HepG2 (cell line): ENCODE measurements at regions not wholly inside any gene's neighbourhood (a gene's known extent, or its start where the extent isn't known, plus 50 kb on each side); places are given as distances from the start of the nearest gene placed in this dataset.

Source experiments
- ATAC-seq: fragments of 200-7000 bp; cut with Tn5 transposase; 3 replicates; pipeline ENCODE4 v1.9.1; 2020; ENCODE audit warnings: mild to moderate bottlenecking, moderate library complexity
- BruUV-seq: library from RNA; stranded (reverse); fragments of 400-500 nt; replicated peaks from 2 replicates; lab custom pipeline; 2021; lab: Mats Ljungman, UMichigan
- CTCF ChIA-PET: fragments of 300-600 bp; formaldehyde crosslinking; extraction: SDS; loops from one replicate; lab custom pipeline; 2021; ENCODE audit warnings: low total read pairs, inconsistent platforms, low intra/inter-chr PET ratio; lab: Yijun Ruan, JAX
- POLR2A ChIA-PET: fragments of 350-600 bp; sonication (Branson Sonifier 250); formaldehyde crosslinking; loops from one replicate; lab custom pipeline; 2020; ENCODE audit warnings: antibody characterized with exemption, inconsistent platforms; lab: Yijun Ruan, JAX
- DNase-seq: peaks from one replicate; pipeline ENCODE4 v3.0.0-alpha.2; 2015; ENCODE audit warnings: low spot score
- FAIRE-seq: peaks from 3 replicates; lab custom pipeline; 2011; peaks lifted over from hg19 to GRCh38; lab: Jason Lieb, UNC
- H2AFZ ChIP-seq: one replicate; pipeline ENCODE4 v1.6.1; 2011; ENCODE audit warnings: low read length, inconsistent platforms
- H3K27ac ChIP-seq: fragments of 300-600 bp; 3 replicates; pipeline ENCODE4 v1.8.0; 2011; ENCODE audit warnings: mixed run types, mild to moderate bottlenecking, mixed read lengths, low read length, inconsistent platforms; ENCODE audit not compliant: insufficient read depth; ENCODE audit errors: extremely low read length
- H3K27me3 ChIP-seq, 2 experiments: fragments of 200-600 bp in 1 of 2; 2 replicates in 1 of 2; 3 replicates in 1 of 2; pipeline versions ENCODE4 v1.6.0 to v1.8.0; 2011; ENCODE audit warnings: low read length in 2 of 2, mild to moderate bottlenecking in 2 of 2, moderate library complexity in 2 of 2, inconsistent platforms in 1 of 2; ENCODE audit not compliant: insufficient read depth in 2 of 2, control insufficient read depth in 1 of 2
- H3K36me3 ChIP-seq, 2 experiments: fragments of 200-600 bp in 1 of 2; replicated peaks in 1 of 2; 2 replicates in 1 of 2; 3 replicates in 1 of 2; pipeline versions ENCODE4 v1.5.1 to v1.8.0; 2011; ENCODE audit warnings: low read length in 2 of 2, inconsistent platforms in 1 of 2; ENCODE audit not compliant: insufficient read depth in 2 of 2, control insufficient read depth in 1 of 2
- H3K4me1 ChIP-seq: 2 replicates; pipeline ENCODE4 v1.5.1; 2012; ENCODE audit warnings: low read length, inconsistent platforms; ENCODE audit not compliant: insufficient read depth
- H3K4me2 ChIP-seq: 2 replicates; pipeline ENCODE4 v1.6.0; 2011; ENCODE audit warnings: low read depth, low read length, inconsistent platforms
- H3K4me3 ChIP-seq, 3 experiments: fragments of 200-600 bp in 1 of 3; sonication (generic), shearing (Covaris generic) in 1 of 3; replicated peaks in 1 of 3; 2 replicates each; pipeline ENCODE4 v1.5.1; 2011 to 2016; ENCODE audit warnings: low read length in 3 of 3, inconsistent platforms in 2 of 3, low read depth in 2 of 3, mild to moderate bottlenecking in 2 of 3, control low read depth in 1 of 3, mixed read lengths in 1 of 3; ENCODE audit not compliant: insufficient read depth in 1 of 3
- H3K79me2 ChIP-seq: one replicate; pipeline ENCODE4 v1.6.1; 2011; ENCODE audit warnings: low read length, inconsistent platforms; ENCODE audit not compliant: insufficient read depth
- H3K9ac ChIP-seq: 2 replicates; pipeline ENCODE4 v1.6.0; 2011; ENCODE audit warnings: mild to moderate bottlenecking, low read depth, low read length, inconsistent platforms; ENCODE audit not compliant: insufficient read depth
- H3K9me3 ChIP-seq: 2 replicates; pipeline ENCODE4 v1.5.1; 2012; ENCODE audit warnings: mild to moderate bottlenecking, low read length
- H4K20me1 ChIP-seq: 2 replicates; pipeline ENCODE4 v1.6.0; 2011; ENCODE audit warnings: inconsistent platforms, mild to moderate bottlenecking, low read length, moderate library complexity; ENCODE audit not compliant: insufficient read depth
- CBX2 ChIP-seq, 2 experiments: fragments of 200-600 bp in 1 of 2; sonication (generic); formaldehyde crosslinking in 1 of 2; IDR thresholded peaks; 2 replicates each; pipeline versions ENCODE4 v1.7.0 to v1.8.1; 2018 to 2022; ENCODE audit warnings: low read depth in 2 of 2, low read length in 1 of 2, mild to moderate bottlenecking in 1 of 2, missing genetic modification reagents in 1 of 2
- CCDC6 ChIP-seq: sonication (generic); formaldehyde crosslinking; IDR thresholded peaks from 2 replicates; pipeline ENCODE4 v1.8.1; 2022; ENCODE audit warnings: mild to moderate bottlenecking, missing genetic modification reagents, moderate library complexity
- FOXP1 ChIP-seq, 2 experiments: fragments of 450-650 bp in 1 of 2; IDR thresholded peaks; 2 replicates each; pipeline ENCODE4 v1.6.1; 2017 to 2018; ENCODE audit warnings: antibody characterized with exemption in 1 of 2
- GTF2F1 ChIP-seq: fragments of 150-350 bp; IDR thresholded peaks from 2 replicates; pipeline ENCODE4 v1.6.1; 2014; ENCODE audit warnings: low read length
- HIVEP1 ChIP-seq: sonication (generic); formaldehyde crosslinking; IDR thresholded peaks from 2 replicates; pipeline ENCODE4 v1.4.0; 2020; ENCODE audit warnings: mild to moderate bottlenecking, missing genetic modification reagents
- LRRFIP1 ChIP-seq: sonication (generic); formaldehyde crosslinking; conservative IDR thresholded peaks from 2 replicates; pipeline ENCODE4 v1.4.0; 2020; ENCODE audit warnings: missing genetic modification reagents
- RBM22 ChIP-seq: fragments of 200-400 bp; formaldehyde crosslinking; optimal IDR thresholded peaks from 2 replicates; pipeline ENCODE3; 2017; ENCODE audit warnings: mild to moderate bottlenecking, low read length, moderate library complexity
- RCOR2 ChIP-seq: IDR thresholded peaks from 2 replicates; pipeline ENCODE4 v1.6.1; 2016; ENCODE audit warnings: missing biosample characterization, missing genetic modification reagents
- RXRB ChIP-seq: IDR thresholded peaks from 2 replicates; pipeline ENCODE4 v1.6.1; 2016; ENCODE audit warnings: borderline replicate concordance, missing genetic modification reagents, missing compliant biosample characterization
- SALL2 ChIP-seq: sonication (generic); formaldehyde crosslinking; IDR thresholded peaks from 2 replicates; pipeline ENCODE4 v1.8.1; 2023; ENCODE audit warnings: mild to moderate bottlenecking, missing genetic modification reagents, inconsistent platforms
- TARDBP ChIP-seq: sonication (generic); formaldehyde crosslinking; IDR thresholded peaks from 2 replicates; pipeline ENCODE4 v1.8.0; 2022; ENCODE audit warnings: mild to moderate bottlenecking, missing genetic modification reagents
- ZFP36 ChIP-seq: fragments of 150-350 bp; IDR thresholded peaks from 2 replicates; pipeline ENCODE4 v1.6.1; 2018; ENCODE audit warnings: borderline replicate concordance, low read length, low read depth; ENCODE audit not compliant: partially characterized antibody
- ZNF235 ChIP-seq: sonication (generic); formaldehyde crosslinking; IDR thresholded peaks from 2 replicates; pipeline ENCODE4 v1.8.1; 2023; ENCODE audit warnings: mild to moderate bottlenecking, missing genetic modification reagents, borderline replicate concordance
- ZNF484 ChIP-seq: sonication (generic); formaldehyde crosslinking; IDR thresholded peaks from 2 replicates; pipeline ENCODE4 v1.5.1; 2020; ENCODE audit warnings: mild to moderate bottlenecking, low read depth, missing genetic modification reagents, borderline replicate concordance
- WGBS: methylation state at CpG from one replicate; pipeline ENCODE4 v1.1.6; 2017; ENCODE audit warnings: low lambda C conversion rate; 5-methylcytosine and 5-hydroxymethylcytosine counted together
- in situ Hi-C: cut with HindIII; loops from 2 replicates; pipeline ENCODE4 v1.10.0; 2017; ENCODE audit warnings: low pct_unique_long_range_greater_than_20kb; ENCODE audit not compliant: extremely low pct_ligation_motif_present
- intact Hi-C: fragments of 100-400 bp; cut with micrococcal nuclease; formaldehyde crosslinking; loops from one replicate; pipeline ENCODE4 v1.10.0; 2022; ENCODE audit not compliant: unreplicated experiment
- TF ChIP-seq, protein P1 (sequence below): fragments of 450-650 bp; IDR thresholded peaks from 2 replicates; pipeline ENCODE4 v1.6.1; 2016
- TF ChIP-seq, protein P2 (sequence below): sonication (generic); formaldehyde crosslinking; IDR thresholded peaks from 2 replicates; pipeline ENCODE4 v1.4.0; 2020; ENCODE audit warnings: missing genetic modification reagents
- TF ChIP-seq, protein P3 (sequence below): sonication (generic); formaldehyde crosslinking; IDR thresholded peaks from 2 replicates; pipeline ENCODE4 v1.4.0; 2020; ENCODE audit warnings: missing genetic modification reagents; ENCODE audit errors: not compliant biosample characterization

- TF ChIP-seq RXRB (CRISPR knock-in tag) (no peak), RCOR2 (CRISPR knock-in tag) (no peak), ZNF235 (CRISPR knock-in tag) (no peak)
Measured at GRCh38 chr14:94863366-94863765, 93.5 kb upstream of the GSC start (continued).

- CTCF ChIA-PET = no interaction called here
- Histone ChIP-seq H3K9ac (no peak overlapping the region), H4K20me1 (no peaks in the 10 kb centered on the region), H3K9me3 (peaks cover 9% of the 10 kb centered on the region; the same call in 1 of the 2 replicates), H3K36me3 (no peaks in the 10 kb centered on the region), H3K27me3 (peaks cover 1 to 10% of the 10 kb centered on the region in 2 experiments; a peak in 1 of 5 replicates), H3K79me2 (no peaks in the 10 kb centered on the region), H3K4me2 (no peak overlapping the region), H3K4me3 (no peak overlapping the region), H2AFZ (no peak overlapping the region), H3K4me1 (no peaks in the 10 kb centered on the region), H3K27ac (no peak overlapping the region)
- FAIRE-seq = no peak
- in situ Hi-C loops (no loop called here), intact Hi-C loops (no loop called here)
- no TSS peak for BruUV-seq
- no peak for DNase-seq
- 3% methylated on average over 5 of the region's 5 CpGs for WGBS
- ATAC-seq = no peak
- POLR2A ChIA-PET = no interaction called here
- TF ChIP-seq, protein P1, sequence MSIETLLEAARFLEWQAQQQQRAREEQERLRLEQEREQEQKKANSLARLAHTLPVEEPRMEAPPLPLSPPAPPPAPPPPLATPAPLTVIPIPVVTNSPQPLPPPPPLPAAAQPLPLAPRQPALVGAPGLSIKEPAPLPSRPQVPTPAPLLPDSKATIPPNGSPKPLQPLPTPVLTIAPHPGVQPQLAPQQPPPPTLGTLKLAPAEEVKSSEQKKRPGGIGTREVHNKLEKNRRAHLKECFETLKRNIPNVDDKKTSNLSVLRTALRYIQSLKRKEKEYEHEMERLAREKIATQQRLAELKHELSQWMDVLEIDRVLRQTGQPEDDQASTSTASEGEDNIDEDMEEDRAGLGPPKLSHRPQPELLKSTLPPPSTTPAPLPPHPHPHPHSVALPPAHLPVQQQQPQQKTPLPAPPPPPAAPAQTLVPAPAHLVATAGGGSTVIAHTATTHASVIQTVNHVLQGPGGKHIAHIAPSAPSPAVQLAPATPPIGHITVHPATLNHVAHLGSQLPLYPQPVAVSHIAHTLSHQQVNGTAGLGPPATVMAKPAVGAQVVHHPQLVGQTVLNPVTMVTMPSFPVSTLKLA = no peak
- TF ChIP-seq ZFP36 = no peak
- TF ChIP-seq, protein P2, sequence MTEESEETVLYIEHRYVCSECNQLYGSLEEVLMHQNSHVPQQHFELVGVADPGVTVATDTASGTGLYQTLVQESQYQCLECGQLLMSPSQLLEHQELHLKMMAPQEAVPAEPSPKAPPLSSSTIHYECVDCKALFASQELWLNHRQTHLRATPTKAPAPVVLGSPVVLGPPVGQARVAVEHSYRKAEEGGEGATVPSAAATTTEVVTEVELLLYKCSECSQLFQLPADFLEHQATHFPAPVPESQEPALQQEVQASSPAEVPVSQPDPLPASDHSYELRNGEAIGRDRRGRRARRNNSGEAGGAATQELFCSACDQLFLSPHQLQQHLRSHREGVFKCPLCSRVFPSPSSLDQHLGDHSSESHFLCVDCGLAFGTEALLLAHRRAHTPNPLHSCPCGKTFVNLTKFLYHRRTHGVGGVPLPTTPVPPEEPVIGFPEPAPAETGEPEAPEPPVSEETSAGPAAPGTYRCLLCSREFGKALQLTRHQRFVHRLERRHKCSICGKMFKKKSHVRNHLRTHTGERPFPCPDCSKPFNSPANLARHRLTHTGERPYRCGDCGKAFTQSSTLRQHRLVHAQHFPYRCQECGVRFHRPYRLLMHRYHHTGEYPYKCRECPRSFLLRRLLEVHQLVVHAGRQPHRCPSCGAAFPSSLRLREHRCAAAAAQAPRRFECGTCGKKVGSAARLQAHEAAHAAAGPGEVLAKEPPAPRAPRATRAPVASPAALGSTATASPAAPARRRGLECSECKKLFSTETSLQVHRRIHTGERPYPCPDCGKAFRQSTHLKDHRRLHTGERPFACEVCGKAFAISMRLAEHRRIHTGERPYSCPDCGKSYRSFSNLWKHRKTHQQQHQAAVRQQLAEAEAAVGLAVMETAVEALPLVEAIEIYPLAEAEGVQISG (CRISPR knock-in tag) = no peak
- no peak for TF ChIP-seq SALL2 (CRISPR knock-in tag)
- TF ChIP-seq TARDBP (CRISPR knock-in tag) = no peak
- TF ChIP-seq FOXP1 (IDR thresholded peaks at IDR 0.05) = no peak
- TF ChIP-seq FOXP1 (CRISPR knock-in tag; IDR thresholded peaks at IDR 0.05) = no peak
- no peak for TF ChIP-seq HIVEP1 (CRISPR knock-in tag)
- TF ChIP-seq CCDC6 = no peak
- TF ChIP-seq RBM22 = no peak
- TF ChIP-seq CBX2 (IDR thresholded peaks at IDR 0.05; ENCODE audit: low read depth, low read length) = no peak
- TF ChIP-seq CBX2 (CRISPR knock-in tag; IDR thresholded peaks at IDR 0.05; ENCODE audit: low read depth) = no peak
- TF ChIP-seq, protein P3, sequence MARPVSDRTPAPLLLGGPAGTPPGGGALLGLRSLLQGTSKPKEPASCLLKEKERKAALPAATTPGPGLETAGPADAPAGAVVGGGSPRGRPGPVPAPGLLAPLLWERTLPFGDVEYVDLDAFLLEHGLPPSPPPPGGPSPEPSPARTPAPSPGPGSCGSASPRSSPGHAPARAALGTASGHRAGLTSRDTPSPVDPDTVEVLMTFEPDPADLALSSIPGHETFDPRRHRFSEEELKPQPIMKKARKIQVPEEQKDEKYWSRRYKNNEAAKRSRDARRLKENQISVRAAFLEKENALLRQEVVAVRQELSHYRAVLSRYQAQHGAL (CRISPR knock-in tag) = no peak
- no peak for TF ChIP-seq GTF2F1
- no peak for TF ChIP-seq ZNF484 (CRISPR knock-in tag)
- no peak for TF ChIP-seq LRRFIP1 (CRISPR knock-in tag)
Measured at GRCh38 chr14:94857950-94858349, 88.0 kb upstream of the GSC start.
